NCI-H2196 treated with DMSO at 0.1 percent for 48 hours (cell line): ENCODE measurements at regions not wholly inside any gene's neighbourhood (a gene's known extent, or its start where the extent isn't known, plus 50 kb on each side); places are given as distances from the start of the nearest gene placed in this dataset.
"Not testable (repeated sequence)": the region's sequence is repeated elsewhere in the genome, so short reads cannot be mapped to it uniquely, and the experiment has no call there.

Experiments
- DNase-seq: peaks from one replicate; lab custom pipeline; 2025; ENCODE audit not compliant: unreplicated experiment; lab: John Stamatoyannopoulos, UW

DNA sequence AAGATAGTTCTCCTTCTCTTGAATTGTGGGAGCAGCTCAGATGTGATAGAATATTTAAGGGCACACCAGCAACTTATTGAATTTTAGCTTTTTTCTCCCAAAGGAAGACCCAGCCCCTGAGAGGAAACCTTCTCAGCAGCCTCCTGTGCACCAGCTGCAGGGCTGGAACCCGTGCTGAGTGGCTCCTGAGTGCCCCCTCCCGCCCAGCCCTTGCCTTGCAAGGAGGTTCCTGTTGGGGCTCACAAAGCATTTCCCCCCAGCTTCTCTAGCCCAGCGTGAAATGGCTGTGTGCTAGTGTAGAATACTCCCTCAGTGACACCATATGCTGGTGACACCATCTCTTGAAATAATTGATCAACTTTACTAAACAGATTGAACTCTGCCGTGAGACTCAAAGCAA is 1180.1 kb downstream of the TMEM121 start:
- DNase-seq = not testable (repeated sequence)

- not testable (repeated sequence) for DNase-seq
Measured at GRCh38 chr14:106710187-106710586, 1183.8 kb downstream of the TMEM121 start.

DNA sequence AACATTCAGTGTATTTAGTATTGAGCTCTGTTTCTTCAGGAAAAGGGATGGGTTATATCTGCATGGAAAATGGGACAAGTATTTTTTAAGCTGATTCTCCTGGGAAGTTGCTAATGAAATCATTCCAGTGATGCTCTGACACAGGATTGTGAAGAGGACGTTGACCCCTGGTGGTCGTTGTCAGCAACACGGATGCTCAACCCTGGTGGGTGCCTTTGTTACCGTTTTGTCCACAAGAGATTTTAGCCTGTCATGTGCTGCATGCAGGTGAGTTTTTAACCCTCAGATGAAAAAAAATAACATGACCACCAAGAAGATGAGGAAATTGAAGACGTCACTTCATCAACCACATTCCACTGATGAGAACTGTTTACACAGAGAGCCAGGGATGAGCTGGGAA is 1186.1 kb downstream of the TMEM121 start:
- not testable (repeated sequence) for DNase-seq

DNA sequence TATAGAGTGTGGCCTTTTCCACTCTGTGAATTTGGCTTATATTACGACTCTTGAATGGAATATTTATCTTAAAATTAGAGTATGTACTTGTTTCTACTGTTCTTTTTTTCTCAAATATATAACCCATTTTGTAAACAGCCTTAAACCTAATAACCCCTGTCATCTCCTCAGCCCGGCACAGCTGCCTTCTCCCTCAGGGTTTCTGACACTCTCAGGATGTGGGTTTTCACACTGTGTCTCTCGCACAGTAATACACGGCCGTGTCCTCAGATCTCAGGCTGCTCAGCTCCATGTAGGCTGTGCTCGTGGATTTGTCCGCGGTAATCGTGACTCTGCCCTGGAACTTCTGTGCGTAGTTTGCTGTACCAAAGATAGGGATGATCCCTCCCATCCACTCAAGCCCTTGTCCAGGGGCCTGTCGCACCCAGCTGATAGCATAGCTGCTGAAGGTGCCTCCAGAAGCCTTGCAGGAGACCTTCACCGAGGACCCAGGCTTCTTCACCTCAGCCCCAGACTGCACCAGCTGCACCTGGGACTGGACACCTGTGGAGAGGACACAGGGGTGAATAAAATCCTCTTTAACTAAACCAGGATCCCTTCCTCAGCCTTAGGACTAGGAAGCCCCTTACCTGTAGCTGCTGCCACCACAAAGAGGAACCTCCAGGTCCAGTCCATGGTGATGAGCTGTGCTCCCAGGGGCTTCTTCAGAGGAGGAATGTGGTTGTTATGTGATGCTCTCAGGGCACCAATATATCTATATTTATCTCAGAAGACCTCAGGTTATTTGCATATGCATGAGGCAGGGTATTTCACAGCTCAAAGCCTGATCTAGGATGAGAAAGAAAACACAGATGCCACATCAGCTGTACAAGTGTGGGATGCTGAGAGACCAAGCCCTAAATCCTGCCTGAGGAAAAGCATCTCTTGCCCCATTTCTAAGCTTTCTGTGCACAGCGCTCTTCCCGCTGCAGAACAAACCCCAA is 1188.4 kb downstream of the TMEM121 start:
- DNase-seq = not testable (repeated sequence)

- not testable (repeated sequence) for DNase-seq
Measured at GRCh38 chr14:106717544-106717943, 1191.2 kb downstream of the TMEM121 start.

GRCh38 chr14:106719880-106720279 is 1193.5 kb downstream of the TMEM121 start:
- DNase-seq = not testable (repeated sequence)

- not testable (repeated sequence) for DNase-seq
Measured at GRCh38 chr14:106721926-106722325, 1195.5 kb downstream of the TMEM121 start.

DNA sequence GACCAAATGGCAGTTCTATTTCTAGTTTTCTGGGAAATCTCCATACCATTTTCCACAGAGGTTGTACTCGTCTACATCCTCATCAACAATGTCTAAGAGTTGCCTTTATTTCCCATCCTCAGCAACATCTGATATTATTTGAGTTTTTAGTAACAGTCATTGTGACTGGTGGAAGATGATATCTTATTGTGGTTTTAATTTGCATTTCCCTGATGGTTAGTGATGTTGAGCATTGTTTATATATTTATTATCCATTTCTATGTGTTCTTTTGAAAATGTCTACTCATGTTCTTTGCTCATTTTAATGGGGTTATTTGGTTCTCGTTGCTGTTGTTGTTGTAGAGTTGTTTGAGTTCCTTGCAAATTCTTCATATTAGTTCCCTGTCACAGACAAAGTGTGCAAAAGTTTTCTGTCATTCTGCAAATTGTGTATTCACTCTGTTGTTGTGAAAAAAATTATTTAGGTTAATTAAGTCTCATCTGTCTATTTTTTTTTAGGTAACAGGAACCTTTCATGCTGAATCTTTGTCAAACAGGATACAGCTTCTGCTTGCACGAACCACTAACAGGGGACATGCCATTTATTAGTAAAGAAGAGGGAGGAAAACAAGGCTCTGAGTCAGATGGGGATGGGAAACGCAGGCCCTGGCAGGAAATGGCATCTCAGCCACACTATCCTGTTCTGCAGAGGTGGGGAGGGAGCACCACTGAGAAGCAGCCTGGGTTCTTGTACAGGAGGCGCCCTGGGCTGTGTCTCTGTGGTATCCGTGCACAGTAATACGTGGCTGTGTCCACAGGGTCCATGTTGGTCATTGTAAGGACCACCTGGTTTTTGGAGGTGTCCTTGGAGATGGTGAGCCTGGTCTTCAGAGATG is 1196.7 kb downstream of the TMEM121 start:
- not testable (repeated sequence) for DNase-seq

GRCh38 chr14:106727962-106728361 is 1201.6 kb downstream of the TMEM121 start:
- DNase-seq = not testable (repeated sequence)

DNA sequence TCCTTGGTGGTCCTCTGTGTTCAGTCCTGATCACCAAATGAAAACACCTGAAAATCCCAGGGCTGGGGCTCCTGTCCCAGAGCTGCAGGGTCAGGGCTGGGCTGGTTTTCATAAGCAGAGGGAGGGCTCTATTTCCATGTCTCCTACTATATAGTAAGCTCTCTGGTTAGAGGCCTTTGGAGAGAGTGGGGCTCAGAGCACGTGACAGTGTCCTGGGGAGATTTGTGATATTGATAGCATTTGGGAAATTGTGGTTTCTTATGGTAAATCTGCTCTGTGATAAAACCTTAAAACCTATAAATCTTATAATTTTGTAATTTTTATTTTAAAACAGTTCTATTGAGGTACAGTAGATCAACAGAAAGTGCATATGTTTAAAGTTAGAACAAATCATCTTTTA is 1202.2 kb downstream of the TMEM121 start:
- DNase-seq = no peak

- no peak for DNase-seq
Measured at GRCh38 chr14:106729551-106729950, 1203.2 kb downstream of the TMEM121 start.

GRCh38 chr14:106733771-106734170 is 1207.4 kb downstream of the TMEM121 start:
- no peak for DNase-seq

- no peak for DNase-seq
Measured at GRCh38 chr14:106737021-106737420, 1210.6 kb downstream of the TMEM121 start.

- no peak for DNase-seq
Measured at GRCh38 chr14:106738075-106738474, 1211.7 kb downstream of the TMEM121 start.

DNA sequence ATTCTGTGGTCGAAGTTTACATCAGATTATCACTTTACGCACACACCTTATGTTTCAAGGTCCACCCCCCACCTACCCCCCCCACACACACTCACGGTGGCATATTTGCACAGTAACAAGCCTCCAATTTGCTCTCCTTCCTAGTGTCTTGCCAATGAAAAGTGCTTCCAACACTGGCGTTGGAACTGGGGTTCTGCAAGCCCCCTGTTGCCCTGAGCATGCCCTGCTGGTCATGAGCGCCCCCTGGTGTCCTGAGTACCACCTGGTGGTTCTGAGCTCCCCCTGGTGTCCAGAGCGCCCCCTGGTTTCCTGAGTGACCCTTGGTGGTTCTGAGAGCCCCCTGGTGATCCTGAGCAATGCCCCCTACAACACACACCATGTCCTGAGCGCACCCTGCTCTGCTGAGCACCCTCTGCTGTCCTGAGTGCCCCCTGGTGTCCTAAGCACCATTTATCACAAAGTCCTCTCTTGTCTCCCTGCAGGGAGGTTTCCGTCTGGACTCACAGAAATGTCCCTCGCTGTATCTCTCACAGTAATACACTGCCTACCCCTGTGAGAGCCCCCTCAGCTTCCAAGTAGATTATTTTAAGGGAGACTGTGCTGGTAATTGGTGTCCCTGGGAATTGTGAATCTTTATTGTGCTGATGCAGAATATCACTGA is 1212.3 kb downstream of the TMEM121 start:
- DNase-seq = not testable (repeated sequence)

DNA sequence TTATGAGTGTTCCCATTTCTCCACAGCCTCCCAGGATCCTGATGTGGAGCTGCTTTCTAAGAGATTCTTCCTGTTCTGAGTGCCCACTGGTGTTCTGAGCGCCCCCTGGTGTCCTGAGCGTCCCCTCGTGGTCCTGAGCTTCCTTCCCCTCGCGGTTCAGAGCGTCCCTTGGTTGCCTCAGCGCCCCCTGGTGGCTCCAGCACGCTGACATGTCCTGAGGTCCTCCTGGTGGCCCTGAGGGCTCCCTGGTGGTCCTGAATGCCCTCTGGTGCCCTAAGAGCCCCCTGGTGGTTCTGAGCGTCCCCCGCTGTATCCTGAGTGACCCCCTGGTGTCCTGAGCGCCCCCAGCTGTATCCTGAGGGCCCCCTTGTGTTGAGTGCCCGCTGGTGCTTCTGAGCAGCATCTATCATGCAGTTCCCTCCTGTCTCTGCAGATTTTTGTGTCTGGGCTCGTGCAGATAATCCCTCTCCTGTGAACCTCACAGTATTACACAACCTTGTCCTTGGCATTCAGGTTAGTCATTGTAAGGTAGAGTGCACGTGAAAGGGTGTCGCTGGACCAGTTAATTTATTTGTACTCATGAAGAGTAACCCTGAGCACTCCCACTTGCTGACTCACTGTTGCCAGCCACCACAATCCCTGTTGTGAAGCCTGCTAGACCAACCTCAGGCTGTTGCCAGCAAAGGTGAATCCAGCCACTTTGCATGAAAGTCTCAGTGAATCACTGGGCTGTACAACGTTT is 1214.9 kb downstream of the TMEM121 start:
- not testable (repeated sequence) for DNase-seq

DNA sequence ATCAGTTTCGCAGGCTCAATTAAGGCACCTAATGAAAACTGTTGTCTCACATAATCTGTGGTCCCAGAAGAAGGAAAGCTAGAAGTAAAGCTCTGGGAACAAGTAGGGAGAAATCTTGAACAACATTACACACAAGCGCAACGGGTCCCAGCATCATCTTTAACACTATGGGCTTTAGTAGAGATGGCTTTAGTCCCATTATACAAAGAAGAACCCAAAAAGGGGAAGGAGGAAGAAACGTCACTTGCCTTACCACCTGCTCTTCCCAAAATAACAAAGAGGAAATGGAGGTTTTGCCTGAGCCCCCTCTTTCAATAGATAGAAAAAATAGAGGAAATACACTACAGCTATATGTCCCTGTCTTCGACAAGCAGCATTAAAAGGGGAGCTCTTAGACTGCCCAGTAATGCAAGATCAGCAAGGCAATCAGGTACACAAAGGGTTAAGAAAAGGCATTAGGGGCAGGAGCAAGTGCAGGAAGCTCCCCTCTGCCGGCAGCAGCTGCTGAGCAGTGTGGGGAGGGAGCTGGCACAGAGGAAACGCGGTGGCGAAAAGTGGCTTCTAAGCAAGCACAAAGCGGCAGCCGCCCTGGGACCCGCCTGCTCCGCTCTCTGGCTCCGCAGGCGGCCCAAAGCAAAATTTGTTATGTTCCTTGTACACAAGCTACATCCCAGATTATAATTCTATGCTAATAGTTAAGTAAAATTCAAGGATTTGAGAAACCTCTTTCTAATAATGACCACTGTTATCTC is 1218.8 kb downstream of the TMEM121 start:
- DNase-seq = not testable (repeated sequence)

- not testable (repeated sequence) for DNase-seq
Measured at GRCh38 chr14:106750089-106750488, 1223.7 kb downstream of the TMEM121 start.

- DNase-seq = not testable (repeated sequence)
Measured at GRCh38 chr14:106753751-106754150, 1227.4 kb downstream of the TMEM121 start.
